Activated T-cell treated with anti-CD3 and anti-CD28 coated beads, Interleukin-2, amount 50 U/mL, for 1 hour (primary cell): ENCODE measurements at regions not wholly inside any gene's neighbourhood (a gene's known extent, or its start where the extent isn't known, plus 50 kb on each side); places are given as distances from the start of the nearest gene placed in this dataset.
"Not testable (repeated sequence)": the region's sequence is repeated elsewhere in the genome, so short reads cannot be mapped to it uniquely, and the experiment has no call there.

Source experiments
- DNase-seq: peaks from one replicate; pipeline ENCODE4 v3.0.0-alpha.2; 2020

DNA sequence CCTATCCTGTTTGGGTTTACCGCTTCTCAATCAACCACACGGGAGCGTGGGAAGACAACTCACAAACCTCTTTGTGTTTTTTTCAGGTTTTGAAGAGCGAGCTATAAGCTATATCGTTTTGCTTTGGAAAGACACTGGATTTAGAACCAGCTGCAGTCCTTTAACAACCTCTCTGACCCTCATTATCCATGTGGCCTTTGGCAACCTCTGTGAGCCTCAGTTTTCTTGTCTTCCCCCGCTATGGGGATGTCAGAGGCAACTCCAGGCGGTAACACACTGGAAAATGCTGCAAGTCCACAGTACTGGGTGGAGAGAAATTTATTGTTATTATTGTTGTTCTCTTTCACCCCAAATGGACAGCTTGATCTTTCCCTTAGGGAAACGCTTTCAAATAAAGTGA is 100.0 kb downstream of the ETS2 start:
- no peak for DNase-seq

DNA sequence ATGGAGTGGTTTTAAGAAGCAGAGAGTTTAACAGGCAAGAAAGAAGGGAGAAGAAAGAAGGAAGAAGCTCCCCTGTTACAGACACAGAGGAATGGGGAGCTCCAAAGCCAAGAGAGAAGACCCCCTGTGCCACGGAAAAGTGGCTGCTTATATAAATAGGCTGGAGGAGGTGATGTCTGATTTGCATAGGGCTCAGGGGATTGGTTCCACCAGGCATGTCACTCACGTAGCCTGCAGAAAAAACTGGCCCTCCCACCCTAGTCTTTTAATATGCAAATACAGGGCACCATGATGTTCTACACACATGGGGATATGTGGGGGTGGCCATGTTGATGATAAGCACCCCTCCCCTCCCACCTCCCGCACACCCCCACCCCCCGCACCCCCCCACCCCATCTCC is 99.6 kb downstream of the ETS2 start:
- DNase-seq = no peak

DNA sequence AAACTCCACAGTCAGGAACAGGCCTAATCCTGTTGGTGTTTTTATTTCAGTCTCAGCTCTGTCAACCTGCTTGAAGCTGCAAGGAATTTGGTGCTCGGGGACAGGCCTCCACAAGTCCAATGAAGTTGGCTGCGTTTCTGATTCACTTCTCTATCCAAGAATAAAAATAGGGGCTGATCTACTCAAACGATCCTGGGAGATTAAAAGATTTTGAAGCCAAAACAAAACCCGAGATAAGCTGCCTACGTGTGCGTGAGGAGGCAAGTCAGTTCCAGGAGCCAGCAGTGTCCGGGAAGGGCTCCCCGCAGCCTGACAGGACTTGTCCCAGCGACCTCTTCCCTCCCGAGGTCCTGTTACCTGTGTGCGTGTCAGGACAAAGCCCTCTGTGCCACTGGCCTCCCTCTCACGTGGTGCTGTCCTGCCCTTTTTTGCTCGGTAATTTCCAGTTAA is 98.0 kb downstream of the ETS2 start:
- DNase-seq = no peak

DNA sequence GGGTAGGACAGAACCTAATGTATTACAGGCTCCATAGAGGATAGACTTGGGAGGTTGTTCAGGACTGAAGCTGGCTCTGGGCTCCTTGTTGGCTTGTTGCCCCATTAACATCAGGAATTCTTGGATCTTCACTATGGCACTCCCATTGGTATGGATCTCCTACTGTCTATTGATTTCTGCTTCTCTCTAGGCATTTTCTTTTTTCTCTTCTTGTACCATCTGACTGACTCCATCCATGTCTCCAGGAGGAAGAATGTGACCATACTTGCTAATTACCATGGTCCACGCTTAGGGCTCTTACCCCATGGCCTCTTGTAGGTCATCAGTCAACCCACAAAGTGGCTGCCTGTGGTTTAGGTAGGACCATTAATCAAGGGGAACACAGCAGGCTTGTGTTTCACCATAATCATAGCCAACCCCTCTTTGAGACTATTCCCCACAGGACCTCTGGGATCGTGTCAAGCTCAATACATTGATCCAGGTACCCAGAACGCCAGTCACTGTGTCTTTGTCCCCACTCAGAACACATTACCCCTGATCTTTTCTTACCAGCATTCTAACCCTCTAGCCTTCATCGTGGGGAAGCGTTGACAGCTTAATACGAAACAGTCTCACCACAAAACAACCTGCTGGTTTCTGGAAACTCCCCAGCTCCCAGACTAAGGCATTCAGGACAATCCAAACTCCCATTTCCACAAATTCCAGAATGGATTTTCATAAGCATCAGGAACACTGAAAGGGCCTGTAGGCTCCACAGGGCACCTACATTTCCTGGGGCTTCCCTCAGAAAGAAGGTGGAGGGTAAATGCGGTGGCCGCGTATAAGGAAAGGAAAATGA is 97.1 kb downstream of the ETS2 start:
- DNase-seq = no peak

DNA sequence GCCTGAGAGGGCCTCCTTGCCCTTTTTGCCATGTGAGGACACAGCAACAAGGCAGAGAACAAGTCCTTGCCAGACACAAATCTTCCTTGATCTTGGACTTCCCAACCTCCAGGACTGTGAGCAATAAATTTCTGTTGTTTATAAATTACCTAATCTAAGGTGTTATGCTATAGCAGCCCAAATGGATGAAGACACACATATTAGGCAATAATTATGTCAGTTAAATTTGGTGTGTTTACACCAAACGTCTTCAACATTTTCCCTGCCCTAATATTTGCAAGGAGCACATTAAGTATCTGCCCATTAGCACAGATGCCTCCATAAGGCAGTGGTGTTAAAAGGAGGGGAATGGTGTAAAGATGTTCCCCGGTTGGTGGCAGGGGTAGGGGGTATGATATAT is 94.8 kb downstream of the ETS2 start:
- no peak for DNase-seq

DNA sequence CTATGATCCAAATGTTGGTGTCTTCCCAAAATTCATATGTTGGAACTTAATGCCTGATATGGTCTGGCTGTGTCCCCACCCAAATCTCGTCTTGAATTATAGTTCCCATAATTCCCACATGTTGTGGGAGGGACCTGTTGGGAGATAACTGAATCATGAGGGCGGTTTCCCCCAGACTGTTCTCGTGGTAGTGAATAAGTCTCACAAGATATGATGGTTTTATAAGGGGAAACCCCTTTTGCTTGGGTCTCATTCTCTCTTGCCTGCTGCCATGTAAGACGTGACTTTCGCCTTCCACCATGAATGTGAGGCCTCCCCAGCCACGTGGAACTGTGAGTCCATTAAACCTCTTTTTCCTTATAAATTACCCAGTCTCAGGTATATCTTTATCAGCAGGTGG is 94.3 kb downstream of the ETS2 start:
- not testable (repeated sequence) for DNase-seq

DNA sequence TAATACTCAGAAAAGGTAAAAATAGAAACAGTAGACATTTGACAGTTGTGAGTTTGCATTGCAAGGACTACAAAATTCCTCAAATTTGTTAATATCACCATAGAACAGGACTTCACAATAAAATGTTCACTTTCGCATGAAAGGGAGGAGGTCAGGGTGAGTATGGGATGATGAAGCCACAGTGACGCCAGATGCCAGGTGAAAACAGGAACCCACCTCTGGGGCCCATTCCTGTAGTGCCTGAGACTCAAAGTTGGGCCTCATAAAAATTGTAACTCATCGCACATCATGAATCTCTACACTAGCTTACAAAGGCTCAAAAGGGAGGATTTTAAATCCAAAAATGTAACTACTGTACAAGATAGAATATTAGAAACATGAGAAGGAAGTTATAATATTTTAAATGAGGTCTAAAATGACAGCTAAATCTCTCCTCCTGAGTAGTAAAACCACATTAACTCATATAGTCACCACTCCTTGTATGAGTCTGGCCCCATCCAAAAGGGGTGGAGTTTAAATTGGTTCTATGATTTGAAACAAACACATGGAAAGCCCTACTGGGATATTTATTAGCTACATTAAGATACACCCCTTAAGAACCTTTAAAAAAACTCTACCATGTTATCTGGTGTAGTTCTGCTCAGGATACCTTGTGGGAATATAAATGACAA is 93.7 kb downstream of the ETS2 start:
- DNase-seq = no peak

DNA sequence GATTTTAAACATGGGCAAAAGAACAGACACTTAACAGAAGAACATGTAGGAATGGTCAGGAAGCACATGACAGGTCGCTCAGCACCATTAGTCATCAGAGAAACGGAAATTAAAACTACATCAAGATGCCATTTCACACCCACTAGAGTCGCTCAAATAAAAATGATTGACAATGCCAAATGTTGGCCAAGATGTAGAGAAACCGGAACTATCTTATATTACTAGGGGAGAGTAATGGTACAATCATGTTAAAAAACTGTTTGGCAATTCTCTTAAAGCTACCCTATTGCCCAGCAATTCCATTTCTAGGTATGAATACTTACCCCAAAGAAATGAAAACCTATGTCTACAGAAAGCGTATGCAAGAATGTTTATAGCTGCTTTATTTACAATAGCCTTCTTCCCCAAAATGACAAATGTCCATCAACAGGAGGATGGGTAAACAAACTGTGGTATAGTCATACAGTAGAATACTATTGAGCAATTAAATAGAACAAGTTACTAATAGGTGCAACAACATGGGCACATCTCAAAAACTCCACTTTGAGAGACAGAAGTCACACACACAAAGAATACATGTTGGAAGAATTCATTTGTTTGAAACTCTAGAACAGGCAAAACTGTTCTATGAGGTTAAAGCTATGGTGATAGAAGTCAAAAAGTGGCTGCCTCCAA is 92.8 kb downstream of the ETS2 start:
- DNase-seq = no peak

DNA sequence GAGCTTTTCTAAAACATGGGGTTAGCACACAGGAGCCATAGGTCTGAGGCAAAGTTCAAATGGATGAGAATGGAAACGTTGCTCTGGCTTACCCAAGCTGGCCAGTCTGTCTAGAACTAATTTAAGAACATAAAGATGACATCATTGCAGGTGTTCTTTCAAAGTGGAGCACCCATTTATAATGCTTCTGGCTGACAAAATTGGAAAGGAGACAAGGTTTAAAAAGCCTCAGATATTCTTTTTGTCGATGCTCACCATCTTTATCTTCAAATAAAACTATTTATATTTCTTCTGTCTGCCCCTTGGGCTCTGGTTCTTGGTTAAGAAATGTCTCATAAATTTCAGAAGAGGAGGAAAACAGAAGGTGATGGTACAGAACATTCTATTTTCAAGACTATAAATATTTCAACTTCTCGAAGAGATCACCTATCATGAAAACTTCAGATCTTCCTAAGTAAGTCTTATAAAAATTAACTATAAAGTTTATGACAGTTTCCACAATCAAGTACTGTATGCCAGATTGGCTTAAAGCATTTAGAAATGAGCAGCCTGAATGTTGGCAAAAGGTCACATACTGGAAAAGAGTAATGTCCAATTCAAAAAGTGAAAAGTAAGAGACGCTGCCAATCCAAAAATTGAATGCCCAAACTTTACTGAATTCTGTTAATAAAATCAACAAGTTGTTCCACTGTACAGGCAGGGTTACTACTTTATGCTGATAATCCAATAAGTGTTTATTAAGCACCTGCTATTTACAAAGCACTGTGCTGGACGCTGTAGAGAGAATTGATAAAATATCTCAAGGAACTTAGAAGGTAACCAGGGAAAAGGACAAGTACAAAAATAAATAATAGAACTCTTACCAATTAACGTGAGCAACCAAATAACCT is 92.0 kb downstream of the ETS2 start:
- DNase-seq = no peak

DNA sequence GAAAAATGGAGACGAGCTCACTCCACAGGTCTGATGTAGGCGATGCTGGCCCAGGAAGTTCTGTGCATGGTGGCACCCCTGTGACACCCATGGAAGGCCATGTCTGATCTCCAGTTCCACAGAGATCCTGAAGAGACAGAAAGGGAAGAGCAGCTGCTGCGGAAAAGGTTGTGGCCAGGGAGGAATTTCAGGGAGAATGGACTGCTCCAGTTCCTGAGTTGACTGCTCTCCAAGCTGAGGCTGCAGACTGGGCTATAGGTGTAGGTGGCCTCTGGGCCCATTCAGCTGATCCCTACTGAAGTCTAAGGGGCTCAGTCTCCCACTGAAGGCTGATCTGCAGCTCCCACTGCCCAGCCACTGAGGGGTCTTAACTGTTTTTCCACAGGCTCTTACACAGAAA is 89.2 kb downstream of the ETS2 start:
- no peak for DNase-seq

DNA sequence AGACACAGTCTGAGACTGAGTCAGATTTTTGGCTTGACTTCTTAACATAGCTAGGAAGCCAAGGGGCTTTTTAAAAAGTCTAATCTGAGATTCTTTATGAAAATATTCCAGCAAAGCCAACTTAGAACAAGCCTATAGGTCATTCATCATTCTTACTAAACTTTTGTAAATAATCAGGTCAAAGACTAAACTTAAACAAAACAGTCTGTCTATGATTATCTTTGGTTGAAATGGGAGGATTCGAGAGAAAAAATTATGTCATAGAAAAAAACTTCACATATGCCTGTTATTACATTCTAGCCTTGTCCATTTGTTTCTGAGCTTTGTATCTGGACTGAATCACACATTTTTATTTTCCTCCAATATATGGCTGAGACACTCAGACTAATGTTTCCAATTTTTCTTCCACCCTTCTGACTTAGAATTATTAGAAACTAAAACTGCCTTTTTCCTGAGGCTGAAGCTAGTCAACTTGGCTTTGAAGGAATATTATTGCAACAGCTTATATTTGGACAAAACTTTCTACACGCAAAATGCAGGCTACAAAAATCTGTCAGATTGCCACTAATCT is 83.3 kb downstream of the ETS2 start:
- no peak for DNase-seq

DNA sequence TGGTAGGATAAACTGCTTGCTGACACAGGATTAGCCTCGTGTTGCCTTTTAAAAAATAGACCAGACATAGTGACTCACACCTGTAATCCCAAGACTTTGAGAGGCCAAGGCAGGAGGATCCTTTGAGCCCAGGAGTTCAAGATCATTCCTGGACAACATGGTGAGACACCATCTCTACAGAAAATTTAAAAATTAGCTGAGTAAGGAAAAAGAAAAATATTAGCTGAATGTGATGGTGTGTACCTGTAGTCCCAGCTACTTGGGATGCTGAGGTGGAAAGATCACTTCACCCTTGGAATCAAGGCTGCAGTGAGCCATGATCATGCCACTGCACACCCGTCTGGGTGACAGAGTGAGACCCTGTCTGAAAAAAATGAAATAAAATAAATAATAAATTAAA is 82.0 kb downstream of the ETS2 start:
- no peak for DNase-seq

DNA sequence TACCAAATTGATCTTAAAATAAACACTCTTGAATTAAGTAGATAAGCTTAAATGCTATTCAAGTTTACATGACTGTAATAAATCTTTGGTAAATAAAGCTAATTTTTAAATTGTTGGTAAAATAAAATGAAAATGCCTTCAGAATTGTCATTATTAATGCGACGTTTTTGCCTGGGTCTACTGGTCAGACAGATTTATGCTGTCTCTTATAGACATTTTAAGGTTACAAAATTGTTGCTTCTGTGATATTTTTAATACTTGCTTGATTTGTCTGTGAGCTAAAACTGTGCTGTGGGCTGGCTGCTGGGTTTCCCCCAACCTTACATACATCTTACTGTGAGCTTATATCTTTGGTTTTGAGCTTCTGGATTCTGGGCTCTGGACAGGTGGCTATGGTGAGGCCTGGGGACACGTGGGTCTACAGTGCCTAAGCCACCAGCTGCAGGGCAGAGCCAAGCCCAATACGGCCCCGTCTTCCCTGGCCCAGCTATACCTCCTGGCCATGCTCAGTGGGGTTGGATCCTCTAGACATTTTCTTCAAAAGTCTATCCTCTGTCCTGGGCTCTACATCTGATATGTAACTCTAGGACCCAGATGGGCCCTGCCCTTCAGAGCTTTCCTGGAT is 81.4 kb downstream of the ETS2 start:
- no peak for DNase-seq

DNA sequence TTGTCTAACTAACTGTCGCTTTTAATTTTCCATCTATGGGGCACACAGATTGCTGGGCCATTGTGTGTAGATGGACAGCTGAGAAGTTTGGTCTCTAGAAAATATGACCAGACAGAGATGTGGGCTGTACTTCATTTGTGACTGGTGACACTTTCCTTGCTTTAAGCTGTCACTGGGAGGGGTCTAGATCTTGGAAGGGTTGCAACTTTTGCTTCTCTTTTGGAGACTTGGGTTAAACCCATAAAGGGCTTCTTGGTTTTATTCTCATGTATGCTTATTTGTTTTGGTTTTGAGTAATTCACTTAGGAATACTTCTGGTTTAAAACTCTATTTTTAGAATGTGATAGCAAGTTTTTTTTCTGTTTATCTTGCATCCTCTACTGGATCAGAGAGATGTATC is 80.2 kb downstream of the ETS2 start:
- no peak for DNase-seq

DNA sequence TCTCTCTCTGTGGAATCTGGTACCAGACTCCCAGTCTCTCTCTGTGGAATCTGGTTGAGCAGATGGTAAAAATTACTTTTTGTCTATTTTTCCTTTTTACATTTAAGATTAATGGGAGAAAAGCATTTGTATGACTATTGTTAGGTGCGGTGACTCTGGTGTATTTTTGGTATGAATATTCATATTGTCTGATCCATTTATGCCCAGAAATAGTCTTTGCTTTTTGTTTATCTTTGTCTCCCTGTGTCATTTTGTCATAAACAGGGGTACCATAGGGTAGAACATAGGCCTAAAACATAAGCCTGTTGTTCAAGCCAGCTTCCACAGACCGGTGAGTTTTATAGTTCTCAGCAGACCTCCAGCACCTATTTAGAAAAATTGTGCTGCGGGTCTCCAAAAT is 78.7 kb downstream of the ETS2 start:
- no peak for DNase-seq

DNA sequence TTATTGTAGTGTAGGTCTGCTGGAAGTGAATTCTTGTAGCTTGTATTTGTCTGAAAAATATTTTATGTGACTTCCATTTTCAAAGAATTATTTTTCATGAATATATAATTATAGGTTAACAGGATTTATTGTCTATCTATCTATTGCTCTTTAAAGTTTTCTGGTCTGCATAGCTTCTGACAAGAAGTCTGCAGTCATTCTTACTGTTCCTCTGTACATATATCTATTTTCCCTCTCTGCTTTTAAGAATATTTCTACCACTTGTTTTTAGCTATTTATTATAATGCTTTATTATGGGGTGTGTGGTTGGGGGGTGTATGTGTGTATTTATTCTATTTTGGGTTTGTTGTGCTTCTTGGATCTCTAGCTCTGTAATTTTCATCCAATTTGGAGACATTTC is 77.4 kb downstream of the ETS2 start:
- DNase-seq = no peak

DNA sequence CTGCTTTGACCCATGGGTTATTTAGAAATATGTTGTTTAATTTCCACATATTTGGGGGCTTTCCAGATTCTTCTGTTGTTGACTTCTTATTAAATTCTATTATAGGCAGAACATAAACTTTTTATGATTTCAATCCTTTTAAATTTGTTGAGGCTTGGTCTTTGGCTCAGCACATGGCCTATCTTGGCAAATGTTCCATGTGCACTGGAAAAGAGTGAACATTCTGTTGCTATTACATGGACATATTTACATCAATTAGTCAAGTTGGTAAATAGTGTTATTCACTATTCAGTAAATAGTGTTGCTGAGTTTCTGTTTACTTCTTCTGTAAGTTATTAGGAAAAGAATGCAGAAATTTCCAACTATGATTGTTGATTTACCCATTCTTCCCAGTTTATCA is 75.4 kb downstream of the ETS2 start:
- no peak for DNase-seq

DNA sequence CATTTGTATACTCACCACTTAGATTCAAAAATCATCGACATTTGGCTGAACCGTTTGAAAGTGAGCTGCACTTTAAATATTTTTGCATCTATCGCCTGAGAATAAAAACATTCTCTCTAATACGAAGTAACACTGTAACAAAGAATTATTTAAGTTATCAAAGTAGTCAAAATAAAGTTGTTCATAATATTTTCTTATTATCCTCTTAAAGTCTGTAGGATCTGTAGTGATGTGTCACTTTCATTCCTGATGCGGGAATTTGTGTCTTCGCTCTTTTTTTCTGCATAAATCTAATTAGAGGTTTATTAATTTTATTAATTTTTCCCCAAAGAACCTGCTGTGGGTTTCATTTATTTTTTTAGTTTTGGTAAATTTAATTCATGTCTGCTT is 74.8 kb downstream of the ETS2 start:
- DNase-seq = no peak

DNA sequence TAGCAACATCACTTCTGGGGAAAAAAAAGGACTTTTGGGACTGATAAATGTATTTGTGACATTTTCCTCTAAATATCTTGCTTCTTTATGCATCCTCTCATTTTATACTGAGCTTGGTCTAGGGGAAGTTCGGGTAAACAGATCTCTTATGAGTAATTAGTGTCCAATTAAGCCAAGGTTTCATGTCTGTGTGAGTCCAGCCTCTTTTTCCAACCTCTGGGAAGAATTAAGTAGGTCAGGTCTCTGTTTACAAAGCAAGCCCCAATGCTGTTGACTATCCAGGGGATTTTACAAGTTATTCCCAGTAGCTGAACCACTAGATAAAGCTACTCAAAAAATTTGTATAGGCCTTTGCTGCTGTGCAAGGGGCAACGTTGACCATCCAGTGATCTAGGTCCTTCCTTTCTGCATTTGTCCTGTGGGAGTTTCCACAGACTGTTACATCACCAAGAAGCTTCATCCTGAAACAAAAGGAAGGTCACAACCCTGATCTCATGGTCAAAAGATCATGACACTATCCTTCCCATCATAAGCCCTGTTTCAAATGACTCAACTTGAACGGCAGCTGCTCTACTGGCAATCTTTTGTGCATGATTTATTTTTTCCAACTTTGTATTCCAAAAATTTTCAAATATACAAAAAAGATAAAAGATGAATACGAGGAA is 74.3 kb downstream of the ETS2 start:
- DNase-seq = no peak

DNA sequence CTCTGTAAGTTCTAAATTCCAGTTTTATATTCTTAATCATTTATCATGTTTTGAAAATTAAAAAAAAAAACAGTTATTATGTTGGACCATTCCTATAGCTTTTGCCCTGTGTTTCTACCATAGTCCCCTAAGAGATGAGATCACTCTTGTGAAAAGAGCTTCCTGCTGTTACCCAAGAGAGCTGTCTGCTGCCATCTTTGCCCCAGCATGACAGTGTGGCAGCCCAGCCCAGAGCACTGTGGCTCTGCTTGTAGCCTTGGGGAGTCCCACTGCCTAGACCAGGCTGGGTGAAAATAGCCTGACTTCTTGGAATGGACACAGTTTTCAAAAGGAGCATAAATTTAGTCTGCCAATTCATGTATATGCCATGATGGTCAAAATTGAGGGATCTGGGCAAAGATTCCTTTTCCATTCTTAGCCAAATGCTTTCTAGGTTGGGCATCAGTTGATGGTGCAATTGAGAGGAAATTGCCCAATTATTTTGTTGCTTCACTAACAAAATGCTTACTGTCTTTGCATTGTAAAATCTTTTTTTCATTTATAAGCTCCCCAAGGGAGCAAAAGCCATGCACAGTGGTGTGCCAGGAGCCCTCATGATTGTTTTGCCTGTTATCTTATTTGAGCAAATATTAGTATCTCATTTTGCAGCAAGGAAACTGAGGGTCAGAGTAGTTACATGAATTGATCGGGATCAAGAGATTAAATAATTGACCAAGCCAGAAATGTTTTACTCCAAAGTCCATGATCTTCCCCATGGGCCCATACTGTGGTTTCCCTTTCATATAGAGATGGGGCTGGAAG is 72.8 kb downstream of the ETS2 start:
- DNase-seq = no peak
